Embryonic facial prominence (tissue), 1 donor: ENCODE measurements at regions not wholly inside any gene's neighbourhood (a gene's known extent, or its start where the extent isn't known, plus 50 kb on each side); places are given as distances from the start of the nearest gene placed in this dataset.

ENCODE experiments used
- DNase-seq: peaks from one replicate; pipeline ENCODE4 v3.0.0-alpha.2; 2016; ENCODE audit errors: extremely low spot score

- DNase-seq = no peak
Observed at GRCh38 chr14:101241807-101242278, 319.5 kb upstream of the DIO3 start.

- DNase-seq = no peak
Observed at GRCh38 chr14:101242442-101243385, 318.6 kb upstream of the DIO3 start.

- no peak for DNase-seq
Observed at GRCh38 chr14:101243587-101244338, 317.5 kb upstream of the DIO3 start.

GRCh38 chr14:101246894-101247841 is 314.1 kb upstream of the DIO3 start:
- DNase-seq = no peak

GRCh38 chr14:101247842-101248725 is 313.2 kb upstream of the DIO3 start:
- no peak for DNase-seq

- no peak for DNase-seq
Observed at GRCh38 chr14:101248840-101249675, 312.2 kb upstream of the DIO3 start.

GRCh38 chr14:101249676-101250036 is 311.6 kb upstream of the DIO3 start:
- DNase-seq = no peak

GRCh38 chr14:101250336-101250947 is 310.9 kb upstream of the DIO3 start:
- no peak for DNase-seq

GRCh38 chr14:101250948-101251811 is 310.1 kb upstream of the DIO3 start:
- DNase-seq = no peak

GRCh38 chr14:101251812-101252442 is 309.4 kb upstream of the DIO3 start:
- DNase-seq = no peak

- DNase-seq = no peak
Observed at GRCh38 chr14:101252443-101253214, 308.7 kb upstream of the DIO3 start.

GRCh38 chr14:101253948-101254347 is 307.3 kb upstream of the DIO3 start:
- no peak for DNase-seq

GRCh38 chr14:101254805-101255764 is 306.2 kb upstream of the DIO3 start:
- DNase-seq = no peak

GRCh38 chr14:101255765-101256125 is 305.6 kb upstream of the DIO3 start:
- no peak for DNase-seq

GRCh38 chr14:101256266-101256665 is 305.0 kb upstream of the DIO3 start:
- DNase-seq = no peak

- DNase-seq = no peak
Observed at GRCh38 chr14:101257551-101257950, 303.7 kb upstream of the DIO3 start.
